ENCODE measurements at regions not wholly inside any gene's neighbourhood (a gene's known extent, or its start where the extent isn't known, plus 50 kb on each side); places are given as distances from the start of the nearest gene placed in this dataset.
A peak's percentile ranks its signal among the peaks of the same experiment; 100 is the strongest.

GRCh38 chr2:41119489-41119888 lies 667.6 kb upstream of the SLC8A1 start:
- no peaks in the 10 kb centered on the region for H3K27me3 Mint-ChIP-seq (ENCODE audit: low read depth in 3 of 3)
- Histone ChIP-seq H3K4me2 (replicated peaks; ENCODE audit: extremely low read depth, low read length, poor library complexity, severe bottlenecking) (no peak overlapping the region), H3K4me3 (replicated peaks in 1 of 3; ENCODE audit: low read depth in 2 of 3, low read length in 3 of 3) (no peak overlapping the region), H3K27me3 (ENCODE audit: control insufficient read depth in 2 of 2, insufficient read depth in 2 of 2, low read length in 2 of 2) (no peaks in the 10 kb centered on the region), H3K79me2 (ENCODE audit: insufficient read depth, low read length) (no peaks in the 10 kb centered on the region), H3K9ac (ENCODE audit: insufficient read depth, low read length, poor library complexity, severe bottlenecking) (no peak overlapping the region), H3K9me3 (replicated peaks in 1 of 2; ENCODE audit: control insufficient read depth in 1 of 2, insufficient read depth in 1 of 2, low read length in 2 of 2) (no peaks in the 10 kb centered on the region), H4K20me1 (ENCODE audit: insufficient read depth, low read length) (no peaks in the 10 kb centered on the region), H2AFZ (ENCODE audit: insufficient read depth, low read depth, low read length, poor library complexity, severe bottlenecking) (no peak overlapping the region), H3K27ac (ENCODE audit: low read depth in 1 of 2, low read length in 2 of 2) (no peak overlapping the region), H3K36me3 (replicated peaks in 1 of 2; ENCODE audit: control insufficient read depth in 1 of 2, insufficient read depth in 2 of 2, low read length in 2 of 2) (no peaks in the 10 kb centered on the region), H3K4me1 (ENCODE audit: control insufficient read depth in 1 of 2, insufficient read depth in 2 of 2, low read length in 2 of 2) (no peaks in the 10 kb centered on the region)
- TF ChIP-seq, protein P1, sequence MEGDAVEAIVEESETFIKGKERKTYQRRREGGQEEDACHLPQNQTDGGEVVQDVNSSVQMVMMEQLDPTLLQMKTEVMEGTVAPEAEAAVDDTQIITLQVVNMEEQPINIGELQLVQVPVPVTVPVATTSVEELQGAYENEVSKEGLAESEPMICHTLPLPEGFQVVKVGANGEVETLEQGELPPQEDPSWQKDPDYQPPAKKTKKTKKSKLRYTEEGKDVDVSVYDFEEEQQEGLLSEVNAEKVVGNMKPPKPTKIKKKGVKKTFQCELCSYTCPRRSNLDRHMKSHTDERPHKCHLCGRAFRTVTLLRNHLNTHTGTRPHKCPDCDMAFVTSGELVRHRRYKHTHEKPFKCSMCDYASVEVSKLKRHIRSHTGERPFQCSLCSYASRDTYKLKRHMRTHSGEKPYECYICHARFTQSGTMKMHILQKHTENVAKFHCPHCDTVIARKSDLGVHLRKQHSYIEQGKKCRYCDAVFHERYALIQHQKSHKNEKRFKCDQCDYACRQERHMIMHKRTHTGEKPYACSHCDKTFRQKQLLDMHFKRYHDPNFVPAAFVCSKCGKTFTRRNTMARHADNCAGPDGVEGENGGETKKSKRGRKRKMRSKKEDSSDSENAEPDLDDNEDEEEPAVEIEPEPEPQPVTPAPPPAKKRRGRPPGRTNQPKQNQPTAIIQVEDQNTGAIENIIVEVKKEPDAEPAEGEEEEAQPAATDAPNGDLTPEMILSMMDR (IDR thresholded peaks at IDR 0.05) = no peak
- H3K4me1 Mint-ChIP-seq = no peaks in the 10 kb centered on the region
- H3K27ac Mint-ChIP-seq = no peak overlapping the region
- H3K4me3 Mint-ChIP-seq = no peak overlapping the region
- no peaks in the 10 kb centered on the region for H3K36me3 Mint-ChIP-seq
- no peak for DNase-seq
- WGBS (ENCODE audit: insufficient coverage) = no CpG with 5 or more reads among the region's 4 CpGs
- intact Hi-C loops (cut with micrococcal nuclease) = no loop called here
- H3K9me3 Mint-ChIP-seq = peaks cover 0 to 7% (median 3%) of the 10 kb centered on the region in 7 donors

GRCh38 chr2:41123341-41123740 lies 671.5 kb upstream of the SLC8A1 start:
- no peaks in the 10 kb centered on the region for H3K79me2 ChIP-seq (ENCODE audit: insufficient read depth, low read length)
- no peaks in the 10 kb centered on the region for H4K20me1 ChIP-seq (ENCODE audit: insufficient read depth, low read length)
- no peaks in the 10 kb centered on the region for H3K27me3 Mint-ChIP-seq (ENCODE audit: low read depth in 3 of 3)
- H3K27ac ChIP-seq (ENCODE audit: low read depth in 1 of 2, low read length in 2 of 2) = no peak overlapping the region
- peaks cover 0 to 8% (median 5%) of the 10 kb centered on the region in 7 donors for H3K9me3 Mint-ChIP-seq
- H3K4me3 Mint-ChIP-seq = no peak overlapping the region
- H2AFZ ChIP-seq (ENCODE audit: insufficient read depth, low read depth, low read length, poor library complexity, severe bottlenecking) = no peak overlapping the region
- DNase-seq = no peak
- H3K27ac Mint-ChIP-seq = peak overlapping the region in 1 of 7 donors; percentile 31
- no peak overlapping the region for H3K9ac ChIP-seq (ENCODE audit: insufficient read depth, low read length, poor library complexity, severe bottlenecking)
- no peak overlapping the region for H3K4me2 ChIP-seq (replicated peaks; ENCODE audit: extremely low read depth, low read length, poor library complexity, severe bottlenecking)
- H3K36me3 Mint-ChIP-seq = no peaks in the 10 kb centered on the region
- H3K9me3 ChIP-seq (replicated peaks in 1 of 2; ENCODE audit: control insufficient read depth in 1 of 2, insufficient read depth in 1 of 2, low read length in 2 of 2) = no peaks in the 10 kb centered on the region
- intact Hi-C loops (cut with micrococcal nuclease) = no loop called here
- no peaks in the 10 kb centered on the region for H3K4me1 ChIP-seq (ENCODE audit: control insufficient read depth in 1 of 2, insufficient read depth in 2 of 2, low read length in 2 of 2)
- TF ChIP-seq, protein P1 (IDR thresholded peaks at IDR 0.05) = no peak
- no peaks in the 10 kb centered on the region for H3K27me3 ChIP-seq (ENCODE audit: control insufficient read depth in 2 of 2, insufficient read depth in 2 of 2, low read length in 2 of 2)
- no peaks in the 10 kb centered on the region for H3K36me3 ChIP-seq (replicated peaks in 1 of 2; ENCODE audit: control insufficient read depth in 1 of 2, insufficient read depth in 2 of 2, low read length in 2 of 2)
- no peak overlapping the region for H3K4me3 ChIP-seq (replicated peaks in 1 of 3; ENCODE audit: low read depth in 2 of 3, low read length in 3 of 3)
- no peaks in the 10 kb centered on the region for H3K4me1 Mint-ChIP-seq
- 80% methylated on average over 1 of the region's 1 CpG for WGBS (ENCODE audit: insufficient coverage)
